GM12872 (cell line): ENCODE measurements at regions not wholly inside any gene's neighbourhood (a gene's known extent, or its start where the extent isn't known, plus 50 kb on each side); places are given as distances from the start of the nearest gene placed in this dataset.

Experiments used
- TF ChIP-seq, protein P1 (sequence below): IDR thresholded peaks from 3 replicates; pipeline ENCODE4 v1.5.1; 2011; ENCODE audit warnings: low read depth, mild to moderate bottlenecking, low read length, moderate library complexity; ENCODE audit not compliant: insufficient read depth

DNA sequence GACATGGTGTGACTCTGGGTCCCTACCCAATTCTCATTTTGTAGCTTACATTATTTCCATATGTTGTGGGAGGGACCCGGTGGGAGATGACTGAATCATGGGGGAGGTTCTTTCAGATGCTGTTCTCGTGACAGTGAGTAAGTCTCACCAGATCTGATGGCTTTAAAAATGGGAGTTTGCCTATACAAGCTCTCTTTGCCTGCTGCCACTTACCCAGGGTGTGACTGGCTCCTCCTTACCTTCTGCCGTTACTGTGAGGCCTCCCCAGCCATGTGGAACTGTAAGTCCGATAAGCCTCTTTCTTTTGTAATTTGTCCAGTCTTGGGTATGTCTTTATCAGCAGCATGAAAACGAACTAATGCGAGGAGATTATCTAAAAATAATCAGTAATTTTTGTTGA lies 1683.2 kb upstream of the SLC39A10 start:
- TF ChIP-seq, protein P1, sequence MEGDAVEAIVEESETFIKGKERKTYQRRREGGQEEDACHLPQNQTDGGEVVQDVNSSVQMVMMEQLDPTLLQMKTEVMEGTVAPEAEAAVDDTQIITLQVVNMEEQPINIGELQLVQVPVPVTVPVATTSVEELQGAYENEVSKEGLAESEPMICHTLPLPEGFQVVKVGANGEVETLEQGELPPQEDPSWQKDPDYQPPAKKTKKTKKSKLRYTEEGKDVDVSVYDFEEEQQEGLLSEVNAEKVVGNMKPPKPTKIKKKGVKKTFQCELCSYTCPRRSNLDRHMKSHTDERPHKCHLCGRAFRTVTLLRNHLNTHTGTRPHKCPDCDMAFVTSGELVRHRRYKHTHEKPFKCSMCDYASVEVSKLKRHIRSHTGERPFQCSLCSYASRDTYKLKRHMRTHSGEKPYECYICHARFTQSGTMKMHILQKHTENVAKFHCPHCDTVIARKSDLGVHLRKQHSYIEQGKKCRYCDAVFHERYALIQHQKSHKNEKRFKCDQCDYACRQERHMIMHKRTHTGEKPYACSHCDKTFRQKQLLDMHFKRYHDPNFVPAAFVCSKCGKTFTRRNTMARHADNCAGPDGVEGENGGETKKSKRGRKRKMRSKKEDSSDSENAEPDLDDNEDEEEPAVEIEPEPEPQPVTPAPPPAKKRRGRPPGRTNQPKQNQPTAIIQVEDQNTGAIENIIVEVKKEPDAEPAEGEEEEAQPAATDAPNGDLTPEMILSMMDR = no peak

DNA sequence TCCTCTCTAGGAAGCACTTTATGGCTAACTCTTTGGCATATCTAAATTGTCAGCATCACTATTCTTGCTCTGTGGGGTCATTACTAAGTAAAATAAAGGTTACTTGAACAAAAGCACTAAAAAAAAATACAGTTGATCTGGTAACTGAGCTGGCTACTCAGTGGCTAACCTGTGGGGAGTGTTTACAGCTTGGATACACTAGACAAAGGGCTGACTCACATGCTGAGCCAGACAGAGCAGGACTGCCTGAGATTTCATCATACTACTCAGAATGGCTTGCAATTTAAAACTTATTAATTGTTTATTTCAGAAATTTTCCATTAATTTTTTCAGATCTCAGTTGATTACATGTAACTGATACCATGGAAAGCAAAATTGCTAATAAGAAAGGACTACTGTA lies 1690.4 kb upstream of the SLC39A10 start:
- TF ChIP-seq, protein P1 = no peak

DNA sequence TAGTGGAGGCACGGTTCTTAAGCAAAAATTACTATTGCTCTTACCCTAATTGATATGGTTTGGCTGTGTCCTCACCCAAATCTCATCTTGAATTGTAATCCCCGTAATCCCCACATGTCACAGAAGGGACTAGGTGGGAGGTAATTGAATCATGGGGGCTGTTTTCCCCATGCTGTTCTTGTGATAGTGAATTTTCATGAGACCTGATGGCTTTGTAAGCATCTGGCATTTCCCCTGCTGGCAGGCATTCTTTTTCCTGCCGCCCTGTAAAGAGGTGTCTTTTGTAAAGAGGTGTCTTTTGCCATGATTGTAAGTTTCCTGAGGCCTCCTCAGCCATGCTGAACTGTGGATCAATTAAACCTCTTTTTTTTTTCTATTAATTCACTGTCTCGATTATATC lies 1691.8 kb upstream of the SLC39A10 start:
- TF ChIP-seq, protein P1 = no peak

DNA sequence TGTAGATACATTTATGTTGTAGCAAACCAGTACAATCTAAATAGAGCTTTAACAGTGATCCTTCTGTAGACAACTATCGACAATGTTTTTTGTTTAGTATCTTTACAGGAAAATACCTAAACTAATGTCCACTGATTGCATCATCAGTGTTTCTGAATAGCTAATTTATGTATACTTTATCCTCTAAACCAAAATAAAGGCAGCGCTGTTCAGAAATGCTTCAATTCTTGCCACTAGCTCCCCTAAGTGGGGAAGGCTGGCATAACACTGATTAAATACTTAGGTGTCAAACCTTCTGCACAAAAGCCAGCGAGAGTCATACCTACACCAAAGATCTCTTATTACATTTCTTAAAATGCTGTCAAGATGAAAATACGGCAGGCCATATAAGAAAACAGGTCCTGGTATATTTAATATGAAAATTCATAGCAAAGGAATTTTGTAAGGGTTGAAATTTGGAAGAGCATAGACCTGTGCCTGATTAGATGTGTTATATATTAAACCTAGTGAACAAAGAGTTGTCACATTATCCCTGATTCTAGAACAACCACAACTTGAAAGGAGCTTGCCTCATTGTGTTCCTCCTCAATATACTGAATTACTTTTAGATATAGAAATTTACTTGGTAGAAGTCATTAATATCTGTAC lies 1693.4 kb upstream of the SLC39A10 start:
- TF ChIP-seq, protein P1 = peak; percentile 41; the same call in 2 of the 3 replicates

DNA sequence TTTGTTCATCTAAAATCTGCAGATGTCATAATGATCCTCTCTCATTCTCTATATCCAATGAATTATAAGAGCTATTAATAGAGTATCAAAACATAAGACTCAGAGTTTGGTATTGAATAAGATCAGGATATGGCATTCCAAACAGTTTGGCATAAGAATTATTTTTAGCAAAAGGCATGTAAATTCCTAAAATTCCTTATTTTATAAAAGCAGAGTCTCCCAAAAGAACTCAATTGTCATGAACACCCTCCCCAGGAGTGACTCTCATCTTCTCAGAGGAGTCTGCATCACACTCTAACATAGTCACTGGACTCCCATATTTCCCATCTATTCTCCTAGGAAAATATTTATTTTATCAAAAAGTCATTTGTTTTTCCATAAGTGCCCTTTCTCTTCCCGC lies 1710.2 kb upstream of the SLC39A10 start:
- TF ChIP-seq, protein P1 = no peak

DNA sequence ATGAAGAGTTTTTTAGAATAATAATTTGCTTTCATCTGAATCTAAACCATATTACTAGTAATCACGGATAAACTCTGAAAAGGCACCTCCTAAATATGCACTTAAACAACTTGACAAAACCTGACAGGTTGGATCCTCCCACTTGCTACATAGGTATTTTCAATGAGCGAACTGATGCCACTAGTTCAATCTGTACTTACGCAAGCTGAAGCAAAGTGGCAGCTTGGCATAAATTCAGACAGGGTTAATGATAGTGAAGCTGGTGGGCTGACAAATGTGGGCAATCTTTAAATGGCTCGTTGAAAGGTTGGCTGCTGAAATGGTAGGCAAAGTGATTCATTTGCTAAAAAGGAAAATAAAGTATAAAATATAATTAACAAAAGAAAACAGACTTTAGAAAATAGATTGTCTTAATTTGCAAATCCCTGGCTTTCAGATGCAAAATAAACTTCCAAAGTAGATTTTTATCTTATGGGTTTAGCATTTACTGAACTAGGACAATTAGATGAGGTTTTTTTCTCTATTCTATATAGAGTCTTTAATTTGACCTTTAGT lies 1713.5 kb upstream of the SLC39A10 start:
- TF ChIP-seq, protein P1 = no peak

DNA sequence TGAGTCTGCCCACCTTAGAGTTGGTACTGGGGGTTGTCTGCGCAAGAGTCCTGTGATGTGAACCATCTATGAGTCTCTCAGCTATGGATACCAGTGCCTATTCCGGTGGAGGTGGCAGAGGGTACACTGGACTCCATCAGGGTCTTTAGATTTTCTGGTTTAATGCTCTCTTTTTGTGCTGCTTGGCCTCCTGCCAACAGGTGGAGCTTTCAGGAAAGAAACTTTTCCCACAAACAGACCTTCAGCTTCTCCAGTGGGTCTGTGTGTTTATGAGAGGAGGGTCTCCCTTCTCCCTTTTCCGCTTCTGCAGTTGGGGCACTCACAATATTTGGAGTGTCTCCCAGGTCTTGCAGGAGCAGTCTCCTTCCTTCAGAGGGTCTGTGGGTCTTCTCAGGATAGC lies 1721.9 kb upstream of the SLC39A10 start:
- TF ChIP-seq, protein P1 = no peak
